Neural progenitor cell (in vitro differentiated cells): ENCODE measurements at regions not wholly inside any gene's neighbourhood (a gene's known extent, or its start where the extent isn't known, plus 50 kb on each side); places are given as distances from the start of the nearest gene placed in this dataset.

Experiments
- DNase-seq: peaks from one replicate; pipeline ENCODE4 v3.0.0-alpha.2; 2016; ENCODE audit warnings: low spot score
- H2AFZ ChIP-seq: fragments of 200-600 bp; sonication (generic); replicated peaks from 2 replicates; pipeline ENCODE4 v1.6.1; 2016; ENCODE audit warnings: antibody characterized with exemption
- H3F3A ChIP-seq: fragments of 200-600 bp; sonication (generic); 2 replicates; pipeline ENCODE4 v1.6.1; 2016; ENCODE audit warnings: antibody characterized with exemption, low read depth
- H3K27ac ChIP-seq: fragments of 200-600 bp; sonication (generic); 2 replicates; pipeline ENCODE4 v1.5.1; 2016; ENCODE audit warnings: mild to moderate bottlenecking
- H3K27me3 ChIP-seq: fragments of 200-600 bp; sonication (generic); 2 replicates; pipeline ENCODE4 v1.6.1; 2016; ENCODE audit warnings: mild to moderate bottlenecking, moderate library complexity
- H3K36me3 ChIP-seq: fragments of 200-600 bp; sonication (generic); 2 replicates; pipeline ENCODE4 v1.5.1; 2016
- H3K4me1 ChIP-seq: fragments of 200-600 bp; sonication (generic); 2 replicates; pipeline ENCODE4 v1.6.1; 2016; ENCODE audit warnings: mixed run types
- H3K4me2 ChIP-seq: fragments of 200-600 bp; sonication (generic); 2 replicates; pipeline ENCODE4 v1.6.1; 2016
- H3K4me3 ChIP-seq: fragments of 200-600 bp; sonication (generic); 2 replicates; pipeline ENCODE4 v1.5.1; 2016
- H3K79me2 ChIP-seq: fragments of 200-600 bp; sonication (generic); 2 replicates; pipeline ENCODE4 v1.6.1; 2016; ENCODE audit warnings: low read depth
- H3K9ac ChIP-seq: fragments of 200-600 bp; sonication (generic); 2 replicates; pipeline ENCODE4 v1.6.1; 2016
- H3K9me3 ChIP-seq: fragments of 200-600 bp; sonication (generic); 2 replicates; pipeline ENCODE4 v1.5.1; 2016; ENCODE audit warnings: low read depth
- H4K20me1 ChIP-seq: fragments of 200-600 bp; sonication (generic); 2 replicates; pipeline ENCODE4 v1.6.1; 2016; ENCODE audit warnings: low read depth
- H3K27ac Mint-ChIP-seq: 3 replicates; pipeline ENCODE4 v1.8.0; 2021; ENCODE audit warnings: mixed read lengths
- H3K27me3 Mint-ChIP-seq: 2 replicates; pipeline ENCODE4 v1.8.0; 2022; ENCODE audit warnings: low read depth, mild to moderate bottlenecking, inconsistent platforms, moderate library complexity, mixed read lengths; ENCODE audit not compliant: insufficient read depth
- H3K36me3 Mint-ChIP-seq: 3 replicates; pipeline ENCODE4 v1.8.0; 2021; ENCODE audit warnings: mixed read lengths
- H3K4me1 Mint-ChIP-seq: 3 replicates; pipeline ENCODE4 v1.8.0; 2021; ENCODE audit warnings: mixed read lengths
- H3K4me3 Mint-ChIP-seq: 3 replicates; pipeline ENCODE4 v1.8.0; 2021; ENCODE audit warnings: mild to moderate bottlenecking, moderate library complexity, mixed read lengths
- H3K9me3 Mint-ChIP-seq: 3 replicates; pipeline ENCODE4 v1.8.0; 2020; ENCODE audit warnings: mixed read lengths
- EZH2 ChIP-seq: fragments of 200-600 bp; sonication (generic); IDR thresholded peaks from 2 replicates; pipeline ENCODE4 v1.6.1; 2017; ENCODE audit warnings: antibody characterized with exemption, mild to moderate bottlenecking, moderate library complexity
- EZH2phosphoT487 ChIP-seq: fragments of 200-600 bp; sonication (generic); IDR thresholded peaks from 2 replicates; pipeline ENCODE4 v1.6.1; 2017; ENCODE audit warnings: antibody characterized with exemption
- TF ChIP-seq, protein P1 (sequence below): fragments of 200-600 bp; sonication (generic); IDR thresholded peaks from 2 replicates; pipeline ENCODE4 v1.5.1; 2017; ENCODE audit warnings: antibody characterized with exemption, mild to moderate bottlenecking

DNA sequence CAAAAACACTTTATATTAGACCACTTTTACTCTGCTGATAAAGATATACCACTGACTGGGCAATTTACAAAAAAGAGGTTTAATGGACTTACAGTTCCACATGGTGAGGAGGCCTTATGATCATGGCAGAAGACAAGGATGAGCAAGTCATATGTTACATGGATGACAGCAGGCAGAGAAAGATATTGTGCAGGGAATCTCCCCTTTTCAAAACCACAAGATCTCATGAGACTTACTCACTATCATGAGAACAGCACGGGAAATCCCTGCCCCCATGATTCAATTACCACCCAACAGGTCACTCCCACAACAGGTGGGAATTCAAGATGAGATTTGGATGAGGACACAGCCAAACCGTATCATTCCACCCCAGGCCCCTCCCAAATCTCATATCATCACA, 1383.8 kb upstream of the MAP3K7 start:
- H3K4me1 Mint-ChIP-seq, result no peaks in the 10 kb centered on the region
- Histone ChIP-seq H3K9me3 (no peaks in the 10 kb centered on the region), H3K27me3 (no peaks in the 10 kb centered on the region), H3K4me1 (no peaks in the 10 kb centered on the region), H3K36me3 (no peaks in the 10 kb centered on the region), H4K20me1 (no peaks in the 10 kb centered on the region), H3K9ac (no peak overlapping the region), H3K79me2 (no peaks in the 10 kb centered on the region), H3K27ac (no peak overlapping the region), H3F3A (no peaks in the 10 kb centered on the region), H2AFZ (no peak overlapping the region), H3K4me2 (no peak overlapping the region), H3K4me3 (no peak overlapping the region)
- no peak overlapping the region for H3K4me3 Mint-ChIP-seq
- TF ChIP-seq EZH2, result no peak
- TF ChIP-seq, protein P1, sequence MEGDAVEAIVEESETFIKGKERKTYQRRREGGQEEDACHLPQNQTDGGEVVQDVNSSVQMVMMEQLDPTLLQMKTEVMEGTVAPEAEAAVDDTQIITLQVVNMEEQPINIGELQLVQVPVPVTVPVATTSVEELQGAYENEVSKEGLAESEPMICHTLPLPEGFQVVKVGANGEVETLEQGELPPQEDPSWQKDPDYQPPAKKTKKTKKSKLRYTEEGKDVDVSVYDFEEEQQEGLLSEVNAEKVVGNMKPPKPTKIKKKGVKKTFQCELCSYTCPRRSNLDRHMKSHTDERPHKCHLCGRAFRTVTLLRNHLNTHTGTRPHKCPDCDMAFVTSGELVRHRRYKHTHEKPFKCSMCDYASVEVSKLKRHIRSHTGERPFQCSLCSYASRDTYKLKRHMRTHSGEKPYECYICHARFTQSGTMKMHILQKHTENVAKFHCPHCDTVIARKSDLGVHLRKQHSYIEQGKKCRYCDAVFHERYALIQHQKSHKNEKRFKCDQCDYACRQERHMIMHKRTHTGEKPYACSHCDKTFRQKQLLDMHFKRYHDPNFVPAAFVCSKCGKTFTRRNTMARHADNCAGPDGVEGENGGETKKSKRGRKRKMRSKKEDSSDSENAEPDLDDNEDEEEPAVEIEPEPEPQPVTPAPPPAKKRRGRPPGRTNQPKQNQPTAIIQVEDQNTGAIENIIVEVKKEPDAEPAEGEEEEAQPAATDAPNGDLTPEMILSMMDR, result no peak
- no peak for TF ChIP-seq EZH2phosphoT487
- peaks cover 5% of the 10 kb centered on the region for H3K27me3 Mint-ChIP-seq
- no peak for DNase-seq
- H3K9me3 Mint-ChIP-seq, result peaks cover 21% of the 10 kb centered on the region
- no peak overlapping the region for H3K27ac Mint-ChIP-seq
- H3K36me3 Mint-ChIP-seq, result no peaks in the 10 kb centered on the region

DNA sequence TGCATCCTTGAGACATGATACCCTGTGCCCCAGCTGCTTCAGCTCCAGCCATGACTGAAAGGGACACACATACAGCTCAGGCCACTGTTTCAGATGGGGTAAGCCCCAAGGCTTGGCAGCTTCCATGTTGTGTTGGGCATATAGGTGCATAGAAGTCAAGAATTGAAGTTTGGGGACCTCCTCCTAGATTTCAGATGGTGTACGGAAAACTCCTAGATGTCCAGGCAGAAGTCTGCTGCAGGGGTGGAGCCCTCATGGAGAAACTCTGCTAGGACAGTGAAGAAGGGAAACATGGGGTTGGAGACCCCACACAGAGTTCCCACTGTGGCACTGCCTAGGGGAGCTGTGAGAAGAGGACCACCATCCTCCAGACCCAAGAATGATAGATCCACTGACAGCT, 1379.0 kb upstream of the MAP3K7 start:
- Mint-ChIP-seq H3K27ac (no peak overlapping the region), H3K9me3 (peaks cover 21% of the 10 kb centered on the region), H3K36me3 (peaks cover 5% of the 10 kb centered on the region), H3K4me3 (no peak overlapping the region), H3K4me1 (no peaks in the 10 kb centered on the region), H3K27me3 (peaks cover 3% of the 10 kb centered on the region)
- Histone ChIP-seq H3K4me2 (no peak overlapping the region), H3K36me3 (no peaks in the 10 kb centered on the region), H2AFZ (no peak overlapping the region), H3K9me3 (no peaks in the 10 kb centered on the region), H3K27ac (no peak overlapping the region), H3K79me2 (no peaks in the 10 kb centered on the region), H3K4me1 (no peaks in the 10 kb centered on the region), H3K4me3 (no peak overlapping the region), H3K27me3 (no peaks in the 10 kb centered on the region), H3F3A (no peaks in the 10 kb centered on the region), H3K9ac (no peak overlapping the region), H4K20me1 (no peaks in the 10 kb centered on the region)
- no peak for DNase-seq
- TF ChIP-seq EZH2 (no peak), EZH2phosphoT487 (no peak)
- TF ChIP-seq, protein P1, result no peak

DNA sequence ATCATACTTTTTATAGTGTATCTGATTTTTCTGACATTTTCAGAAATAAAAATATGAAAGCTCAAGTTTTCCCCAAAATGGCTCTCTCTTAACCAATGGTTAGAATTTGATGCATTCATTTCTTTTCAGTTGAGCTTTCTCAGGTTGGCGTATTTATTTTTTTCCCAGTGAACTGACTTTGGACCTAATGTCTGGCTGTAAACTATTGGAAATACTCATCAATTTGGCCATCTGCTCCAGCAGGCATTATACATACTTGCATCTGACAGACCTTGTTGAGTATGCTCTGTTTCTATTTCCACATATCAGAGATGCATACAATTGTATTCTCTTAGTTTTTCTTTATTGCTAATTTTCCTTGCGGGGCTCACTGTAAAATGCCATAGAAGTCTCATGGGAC, 1374.8 kb upstream of the MAP3K7 start:
- no peak overlapping the region for H3K4me2 ChIP-seq
- no peaks in the 10 kb centered on the region for H3K79me2 ChIP-seq
- H4K20me1 ChIP-seq, result no peaks in the 10 kb centered on the region
- no peaks in the 10 kb centered on the region for H3K27me3 ChIP-seq
- no peak overlapping the region for H2AFZ ChIP-seq
- H3F3A ChIP-seq, result no peaks in the 10 kb centered on the region
- H3K36me3 Mint-ChIP-seq, result peaks cover 5% of the 10 kb centered on the region
- no peak overlapping the region for H3K27ac ChIP-seq
- no peak overlapping the region for H3K4me3 Mint-ChIP-seq
- H3K9me3 Mint-ChIP-seq, result peaks cover 33% of the 10 kb centered on the region
- H3K27me3 Mint-ChIP-seq, result peaks cover 3% of the 10 kb centered on the region
- no peaks in the 10 kb centered on the region for H3K4me1 ChIP-seq
- H3K27ac Mint-ChIP-seq, result no peak overlapping the region
- H3K4me1 Mint-ChIP-seq, result no peaks in the 10 kb centered on the region
- no peaks in the 10 kb centered on the region for H3K36me3 ChIP-seq
- H3K9me3 ChIP-seq, result no peaks in the 10 kb centered on the region
- H3K9ac ChIP-seq, result no peak overlapping the region
- no peak overlapping the region for H3K4me3 ChIP-seq
- TF ChIP-seq EZH2 (no peak), EZH2phosphoT487 (no peak)
- TF ChIP-seq, protein P1, result no peak
- DNase-seq, result no peak

DNA sequence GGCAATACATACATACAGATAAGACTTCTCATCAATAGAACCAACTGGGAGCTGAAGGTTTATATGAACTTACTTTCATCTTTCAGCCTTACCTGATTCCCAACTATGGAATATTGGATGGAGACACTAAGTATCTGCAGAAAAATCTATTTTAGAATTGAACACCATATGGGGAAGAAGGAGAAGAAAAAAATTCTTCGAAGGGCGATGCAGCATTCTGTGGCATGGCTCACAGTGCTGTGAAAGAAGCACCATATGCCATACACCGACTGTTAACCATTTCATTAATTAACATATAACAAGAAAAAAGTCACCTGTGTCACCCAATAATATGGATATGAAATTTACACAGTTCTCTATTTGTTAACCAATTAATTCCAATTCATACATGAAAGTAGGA, 1374.4 kb upstream of the MAP3K7 start:
- no peaks in the 10 kb centered on the region for H3F3A ChIP-seq
- no peak for DNase-seq
- Mint-ChIP-seq H3K27ac (no peak overlapping the region), H3K4me3 (no peak overlapping the region), H3K9me3 (peaks cover 29% of the 10 kb centered on the region), H3K4me1 (no peaks in the 10 kb centered on the region), H3K27me3 (peaks cover 3% of the 10 kb centered on the region), H3K36me3 (peaks cover 5% of the 10 kb centered on the region)
- H3K4me2 ChIP-seq, result no peak overlapping the region
- H3K4me3 ChIP-seq, result no peak overlapping the region
- no peaks in the 10 kb centered on the region for H3K36me3 ChIP-seq
- H4K20me1 ChIP-seq, result no peaks in the 10 kb centered on the region
- H3K4me1 ChIP-seq, result no peaks in the 10 kb centered on the region
- no peaks in the 10 kb centered on the region for H3K79me2 ChIP-seq
- H3K9me3 ChIP-seq, result no peaks in the 10 kb centered on the region
- H2AFZ ChIP-seq, result no peak overlapping the region
- H3K9ac ChIP-seq, result no peak overlapping the region
- no peak overlapping the region for H3K27ac ChIP-seq
- no peaks in the 10 kb centered on the region for H3K27me3 ChIP-seq
- no peak for TF ChIP-seq EZH2
- TF ChIP-seq, protein P1, result no peak
